T-cell (primary cell): ENCODE measurements at regions not wholly inside any gene's neighbourhood (a gene's known extent, or its start where the extent isn't known, plus 50 kb on each side); places are given as distances from the start of the nearest gene placed in this dataset.
"Not testable (repeated sequence)": the region's sequence is repeated elsewhere in the genome, so short reads cannot be mapped to it uniquely, and the experiment has no call there.

Experiments used
- ATAC-seq, 4 experiments: fragments of 200-7000 bp in 3 of 4; fragments of 150-1000 bp in 1 of 4; cut with Tn5 transposase; replicated peaks in 1 of 4; 1 replicate in 3 of 4; 2 replicates in 1 of 4; pipeline ENCODE4 v1.10.0; 2021; ENCODE audit warnings: moderate library complexity in 3 of 4, mild to moderate bottlenecking in 2 of 4, moderate number of reproducible peaks in 1 of 4
- CTCF ChIA-PET, 2 donors: fragments of 300-600 bp; sonication (Branson Sonifier 250); formaldehyde crosslinking; loops; one replicate each; lab custom pipeline; 2022; ENCODE audit warnings: antibody characterized with exemption in 2 of 2; lab: Charles Lee
- POLR2A ChIA-PET, 2 donors: fragments of 300-600 bp; sonication (Branson Sonifier 250); formaldehyde crosslinking; loops; one replicate each; lab custom pipeline; 2022; ENCODE audit warnings: antibody characterized with exemption in 2 of 2; lab: Charles Lee
- DNase-seq, 35 experiments: peaks; one replicate each; pipeline versions ENCODE4 v3.0.0 to v3.0.0-alpha.2; 2013 to 2023
- H3K27ac ChIP-seq: one replicate; pipeline ENCODE4 v1.5.1; 2013; ENCODE audit warnings: low read length
- H3K27me3 ChIP-seq, 2 experiments: replicated peaks in 1 of 2; 1 replicate in 1 of 2; 2 replicates in 1 of 2; pipeline versions ENCODE4 v1.6.1 to v1.7.0; 2013; ENCODE audit warnings: low read length in 1 of 2, mixed read lengths in 1 of 2; ENCODE audit not compliant: control insufficient read depth in 2 of 2, insufficient read depth in 2 of 2; ENCODE audit errors: extremely low read depth in 1 of 2
- H3K36me3 ChIP-seq, 2 donors: 1 replicate in 1 of 2; 2 replicates in 1 of 2; pipeline versions ENCODE4 v1.6.1 to v1.7.0; 2013; ENCODE audit warnings: low read length in 1 of 2; ENCODE audit not compliant: control insufficient read depth in 2 of 2, insufficient read depth in 1 of 2; ENCODE audit errors: extremely low read depth in 1 of 2
- H3K4me1 ChIP-seq, 2 experiments: 1 replicate in 1 of 2; 2 replicates in 1 of 2; pipeline versions ENCODE4 v1.6.1 to v1.7.0; 2013; ENCODE audit warnings: low read length in 2 of 2, mixed read lengths in 1 of 2; ENCODE audit not compliant: insufficient read depth in 2 of 2, control insufficient read depth in 1 of 2; ENCODE audit errors: extremely low read depth in 1 of 2
- H3K4me3 ChIP-seq, 2 donors: 1 replicate in 1 of 2; 2 replicates in 1 of 2; pipeline versions ENCODE4 v1.5.1 to v1.7.0; 2013; ENCODE audit warnings: mild to moderate bottlenecking in 2 of 2, low read length in 1 of 2, moderate library complexity in 1 of 2; ENCODE audit not compliant: control insufficient read depth in 1 of 2; ENCODE audit errors: extremely low read depth in 1 of 2
- H3K9me3 ChIP-seq: 2 replicates; pipeline ENCODE4 v1.7.0; 2013
- H3K27ac Mint-ChIP-seq, 2 donors: one replicate each; pipeline ENCODE4 v1.8.0; 2020 to 2021; ENCODE audit warnings: mild to moderate bottlenecking in 2 of 2, mixed read lengths in 2 of 2
- H3K27me3 Mint-ChIP-seq, 2 donors: one replicate each; pipeline ENCODE4 v1.8.0; 2021 to 2022; ENCODE audit warnings: mixed read lengths in 2 of 2
- H3K36me3 Mint-ChIP-seq: one replicate; pipeline ENCODE4 v1.8.0; 2021; ENCODE audit warnings: mixed read lengths
- H3K4me1 Mint-ChIP-seq, 3 donors: one replicate each; pipeline ENCODE4 v1.8.0; 2020 to 2022; ENCODE audit warnings: mixed read lengths in 3 of 3, mild to moderate bottlenecking in 1 of 3
- H3K4me3 Mint-ChIP-seq, 3 donors: one replicate each; pipeline ENCODE4 v1.8.0; 2020 to 2022; ENCODE audit warnings: mild to moderate bottlenecking in 3 of 3, mixed read lengths in 3 of 3, moderate library complexity in 3 of 3
- H3K9me3 Mint-ChIP-seq, 3 donors: one replicate each; pipeline ENCODE4 v1.8.0; 2020 to 2022; ENCODE audit warnings: mixed read lengths in 3 of 3
- WGBS: methylation state at CpG from one replicate; pipeline ENCODE4 v1.1.5; 2013; ENCODE audit warnings: missing lambda C conversion rate; ENCODE audit not compliant: insufficient coverage; 5-methylcytosine and 5-hydroxymethylcytosine counted together

GRCh38 chr6:67127041-67127440 is 1420.0 kb upstream of the EYS start:
- H3K27ac ChIP-seq, result no peak overlapping the region
- DNase-seq (no peak), ATAC-seq (no peak)
- no peaks in the 10 kb centered on the region for H3K27me3 ChIP-seq
- Mint-ChIP-seq H3K36me3 (no peaks in the 10 kb centered on the region), H3K4me1 (no peaks in the 10 kb centered on the region), H3K27ac (no peak overlapping the region), H3K27me3 (no peaks in the 10 kb centered on the region), H3K9me3 (peaks cover 3 to 6% (median 4%) of the 10 kb centered on the region in 3 donors), H3K4me3 (no peak overlapping the region)
- H3K4me1 ChIP-seq, result no peaks in the 10 kb centered on the region
- ChIA-PET CTCF (no interaction called here), POLR2A (interaction anchor here in 1 of 2 donors (0.6 kb wide), 1 partner anchor 28 kb away, joined by 9 read pairs; no protein-coding TSS in a partner anchor)
- H3K9me3 ChIP-seq, result no peaks in the 10 kb centered on the region
- no peak overlapping the region for H3K4me3 ChIP-seq
- no peaks in the 10 kb centered on the region for H3K36me3 ChIP-seq
- WGBS, result no CpG with 5 or more reads among the region's 1 CpG

- ChIA-PET CTCF (no interaction called here), POLR2A (interaction anchor here in 1 of 2 donors (0.6 kb wide), 1 partner anchor 614 kb away, joined by 3 read pairs; no protein-coding TSS in a partner anchor)
- H3K36me3 ChIP-seq, result no peaks in the 10 kb centered on the region
- Mint-ChIP-seq H3K4me1 (no peaks in the 10 kb centered on the region), H3K27me3 (no peaks in the 10 kb centered on the region), H3K9me3 (peaks cover 2 to 14% (median 11%) of the 10 kb centered on the region in 3 donors), H3K27ac (no peak overlapping the region), H3K4me3 (no peak overlapping the region), H3K36me3 (no peaks in the 10 kb centered on the region)
- DNase-seq (no peak), ATAC-seq (no peak)
- no peak overlapping the region for H3K4me3 ChIP-seq
- no CpG with 5 or more reads among the region's 3 CpGs for WGBS
- no peaks in the 10 kb centered on the region for H3K4me1 ChIP-seq
- no peak overlapping the region for H3K27ac ChIP-seq
- no peaks in the 10 kb centered on the region for H3K27me3 ChIP-seq
- no peaks in the 10 kb centered on the region for H3K9me3 ChIP-seq
Measured at GRCh38 chr6:67121115-67121514, 1414.1 kb upstream of the EYS start.

GRCh38 chr6:67112120-67112519 is 1405.1 kb upstream of the EYS start:
- no peak overlapping the region for H3K4me3 Mint-ChIP-seq
- H3K9me3 ChIP-seq, result peaks cover 3% of the 10 kb centered on the region
- no peak overlapping the region for H3K27ac Mint-ChIP-seq
- peaks cover 4 to 15% (median 6%) of the 10 kb centered on the region in 3 donors for H3K9me3 Mint-ChIP-seq
- no peak overlapping the region for H3K4me3 ChIP-seq
- no peak for DNase-seq
- no peaks in the 10 kb centered on the region for H3K36me3 ChIP-seq
- no CpG with 5 or more reads among the region's 5 CpGs for WGBS
- H3K4me1 Mint-ChIP-seq, result no peaks in the 10 kb centered on the region
- no peaks in the 10 kb centered on the region for H3K27me3 Mint-ChIP-seq
- CTCF ChIA-PET, result no interaction called here
- no peak for ATAC-seq
- no peaks in the 10 kb centered on the region for H3K36me3 Mint-ChIP-seq
- H3K27ac ChIP-seq, result no peak overlapping the region
- no peaks in the 10 kb centered on the region for H3K4me1 ChIP-seq
- POLR2A ChIA-PET, result interaction anchor here in 1 of 2 donors (0.6 kb wide), 1 partner anchor 1915 kb away, joined by 3 read pairs; no protein-coding TSS in a partner anchor
- H3K27me3 ChIP-seq, result no peaks in the 10 kb centered on the region

- peaks cover 3 to 32% (median 5%) of the 10 kb centered on the region in 3 donors for H3K9me3 Mint-ChIP-seq
- H3K36me3 ChIP-seq, result no peaks in the 10 kb centered on the region
- no CpG with 5 or more reads among the region's 1 CpG for WGBS
- no peaks in the 10 kb centered on the region for H3K36me3 Mint-ChIP-seq
- no peak overlapping the region for H3K27ac ChIP-seq
- H3K27me3 Mint-ChIP-seq, result no peaks in the 10 kb centered on the region
- no peaks in the 10 kb centered on the region for H3K4me1 ChIP-seq
- no peak overlapping the region for H3K4me3 Mint-ChIP-seq
- DNase-seq, result no peak
- no peaks in the 10 kb centered on the region for H3K27me3 ChIP-seq
- POLR2A ChIA-PET, result interaction anchor here in 1 of 2 donors (0.7 kb wide), 1 partner anchor 35 kb away, joined by 3 read pairs; no protein-coding TSS in a partner anchor
- no peak overlapping the region for H3K27ac Mint-ChIP-seq
- H3K4me1 Mint-ChIP-seq, result no peaks in the 10 kb centered on the region
- no peak for ATAC-seq
- no peaks in the 10 kb centered on the region for H3K9me3 ChIP-seq
- CTCF ChIA-PET, result no interaction called here
- no peak overlapping the region for H3K4me3 ChIP-seq
Measured at GRCh38 chr6:67102743-67103142, 1395.7 kb upstream of the EYS start.

GRCh38 chr6:67095618-67096226 is 1388.7 kb upstream of the EYS start:
- POLR2A ChIA-PET, H3K4me3 Mint-ChIP-seq, H3K9me3 ChIP-seq, ATAC-seq, H3K27me3 ChIP-seq, H3K4me3 ChIP-seq, H3K36me3 Mint-ChIP-seq, DNase-seq, H3K27ac ChIP-seq, H3K36me3 ChIP-seq, H3K4me1 ChIP-seq, H3K27me3 Mint-ChIP-seq, H3K27ac Mint-ChIP-seq, H3K4me1 Mint-ChIP-seq, CTCF ChIA-PET: not testable (repeated sequence)
- H3K9me3 Mint-ChIP-seq, result peaks cover 2 to 20% (median 4%) of the 10 kb centered on the region in 3 donors
- 91% methylated on average over 5 of the region's 11 CpGs for WGBS

- Mint-ChIP-seq H3K36me3 (no peaks in the 10 kb centered on the region), H3K27me3 (no peaks in the 10 kb centered on the region), H3K9me3 (peaks cover 6 to 22% (median 6%) of the 10 kb centered on the region in 3 donors), H3K27ac (no peak overlapping the region), H3K4me3 (no peak overlapping the region), H3K4me1 (no peaks in the 10 kb centered on the region)
- WGBS, result 20% methylated on average over 1 of the region's 3 CpGs
- H3K27me3 ChIP-seq, result no peaks in the 10 kb centered on the region
- ChIA-PET CTCF (no interaction called here), POLR2A (no interaction called here)
- DNase-seq, result no peak
- ATAC-seq, result no peak
- H3K36me3 ChIP-seq, result no peaks in the 10 kb centered on the region
- no peaks in the 10 kb centered on the region for H3K4me1 ChIP-seq
- no peaks in the 10 kb centered on the region for H3K9me3 ChIP-seq
- H3K27ac ChIP-seq, result no peak overlapping the region
- H3K4me3 ChIP-seq, result no peak overlapping the region
Measured at GRCh38 chr6:67094431-67094946, 1387.5 kb upstream of the EYS start.
